Spleen (tissue), 11 donors: ENCODE measurements at regions not wholly inside any gene's neighbourhood (a gene's known extent, or its start where the extent isn't known, plus 50 kb on each side); places are given as distances from the start of the nearest gene placed in this dataset.

Experiments
- DNase-seq: peaks from one replicate; pipeline ENCODE4 v3.0.0-alpha.2; 2020
- H3K27ac ChIP-seq, 8 donors: fragments of 200-600 bp; sonication (generic) in 7 of 8; 1 replicate in 4 of 8; 2 replicates in 4 of 8; pipeline versions ENCODE4 v1.5.0 to v1.8.0; 2016 to 2021; ENCODE audit warnings: inconsistent platforms in 4 of 8, mild to moderate bottlenecking in 4 of 8, moderate library complexity in 1 of 8
- H3K27me3 ChIP-seq, 7 donors: fragments of 200-600 bp; sonication (generic) in 6 of 7; replicated peaks in 1 of 7; 1 replicate in 4 of 7; 2 replicates in 3 of 7; pipeline versions ENCODE4 v1.5.0 to v1.8.0; 2016 to 2021; ENCODE audit warnings: inconsistent platforms in 3 of 7, mild to moderate bottlenecking in 1 of 7
- H3K36me3 ChIP-seq, 6 donors: fragments of 200-600 bp; sonication (generic) in 5 of 6; 1 replicate in 4 of 6; 2 replicates in 2 of 6; pipeline versions ENCODE4 v1.5.0 to v1.8.0; 2016 to 2021; ENCODE audit warnings: inconsistent platforms in 2 of 6
- H3K4me1 ChIP-seq, 6 donors: fragments of 200-600 bp; sonication (generic) in 5 of 6; 1 replicate in 3 of 6; 2 replicates in 3 of 6; pipeline versions ENCODE4 v1.5.0 to v1.8.0; 2016 to 2021; ENCODE audit warnings: inconsistent platforms in 3 of 6
- H3K4me3 ChIP-seq, 8 donors: fragments of 200-600 bp; sonication (generic) in 7 of 8; 1 replicate in 4 of 8; 2 replicates in 4 of 8; pipeline versions ENCODE4 v1.5.0 to v1.8.0; 2016 to 2021; ENCODE audit warnings: inconsistent platforms in 4 of 8, mild to moderate bottlenecking in 4 of 8, moderate library complexity in 2 of 8
- H3K9me3 ChIP-seq, 8 donors: fragments of 200-600 bp; sonication (generic) in 7 of 8; 1 replicate in 4 of 8; 2 replicates in 4 of 8; pipeline versions ENCODE4 v1.5.0 to v1.8.0; 2016 to 2021; ENCODE audit warnings: inconsistent platforms in 4 of 8
- POLR2A ChIP-seq, 3 donors: fragments of 450-650 bp; IDR thresholded peaks; one replicate each; pipeline ENCODE4 v1.5.1; 2017; ENCODE audit warnings: antibody characterized with exemption in 3 of 3, mild to moderate bottlenecking in 1 of 3
- POLR2AphosphoS5 ChIP-seq, 3 donors: sonication (generic); formaldehyde crosslinking; IDR thresholded peaks; one replicate each; pipeline ENCODE4 v1.5.1; 2017; ENCODE audit warnings: antibody characterized with exemption in 3 of 3
- WGBS, 5 donors: extraction: QIAGEN DNeasy Blood & Tissue Kit in 3 of 5; methylation state at CpG; one replicate each; pipeline versions ENCODE4 v1.1.5 to v1.1.7; 2013 to 2018; 5-methylcytosine and 5-hydroxymethylcytosine counted together
- intact Hi-C: fragments of 100-400 bp; cut with DNase I; formaldehyde crosslinking; loops from one replicate; pipeline ENCODE4 v1.15.0; 2023; ENCODE audit warnings: low total_unique reads
- TF ChIP-seq, protein P1 (sequence below), 11 experiments: fragments of 200-600 bp in 7 of 11; fragments of 450-650 bp in 4 of 11; sonication (generic) in 4 of 11; IDR thresholded peaks in 8 of 11; conservative IDR thresholded peaks in 3 of 11; 1 replicate in 7 of 11; 2 replicates in 4 of 11; pipeline versions ENCODE4 v1.4.0 to v1.8.0; 2016 to 2021; ENCODE audit warnings: antibody characterized with exemption in 11 of 11, inconsistent platforms in 4 of 11, mild to moderate bottlenecking in 1 of 11
- donor health status: healthy with polysubstance abuse.
- donor health status: DM: no; HTN: no; CAD: no; lungs with moderate emphysema.
- donor health status: DM: no; HTN: no; CAD: no.
- donor health status: Bipolar disorder and iron deficiency.
- donor health status: healthy.
- donor health status: DM: no; HTN: no; CAD: no.
- donor health status: DM: yes; HTN: yes; CAD: no.

DNA sequence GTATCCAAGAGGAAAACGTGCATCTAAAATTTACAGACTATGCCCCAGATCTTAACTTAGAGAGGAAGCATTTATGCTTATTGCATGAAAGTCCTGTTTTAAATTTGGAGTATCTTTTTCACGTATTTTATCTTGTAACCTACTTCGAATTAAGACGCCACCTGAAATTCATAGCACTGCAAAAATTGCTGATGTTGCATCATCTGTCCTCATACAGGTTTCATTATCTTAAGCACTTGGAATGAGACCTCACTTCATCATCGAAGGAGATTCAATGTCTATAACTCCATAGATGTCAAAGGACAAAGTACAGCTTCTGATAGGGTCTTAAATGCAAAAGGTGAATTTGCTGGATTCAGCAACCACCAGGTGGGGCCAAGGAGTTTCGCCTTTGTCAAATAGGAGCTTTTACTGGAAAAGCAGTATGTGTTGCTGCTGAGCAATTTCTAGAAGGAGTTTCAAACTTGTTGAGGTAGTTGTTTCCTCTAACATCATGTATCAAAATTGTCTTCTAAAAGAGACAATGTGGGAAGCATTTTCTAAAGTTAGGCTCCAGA is 106.4 kb upstream of the CCDC85A start:
- WGBS, 5 donors: 70 to 83% (median 79%) methylated on average over 6 of the region's 6 CpGs
- Histone ChIP-seq H3K27ac (no peak overlapping the region), H3K4me3 (no peak overlapping the region), H3K36me3 (no peaks in the 10 kb centered on the region), H3K4me1 (no peaks in the 10 kb centered on the region), H3K27me3 (peaks cover 0 to 7% (median 0%) of the 10 kb centered on the region in 7 donors), H3K9me3 (peaks cover 0 to 6% (median 0%) of the 10 kb centered on the region in 8 donors)
- TF ChIP-seq POLR2AphosphoS5 (IDR thresholded peaks at IDR 0.05) (no peak), POLR2A (IDR thresholded peaks at IDR 0.05) (no peak)
- intact Hi-C loops: no loop called here
- no peak for DNase-seq

DNA sequence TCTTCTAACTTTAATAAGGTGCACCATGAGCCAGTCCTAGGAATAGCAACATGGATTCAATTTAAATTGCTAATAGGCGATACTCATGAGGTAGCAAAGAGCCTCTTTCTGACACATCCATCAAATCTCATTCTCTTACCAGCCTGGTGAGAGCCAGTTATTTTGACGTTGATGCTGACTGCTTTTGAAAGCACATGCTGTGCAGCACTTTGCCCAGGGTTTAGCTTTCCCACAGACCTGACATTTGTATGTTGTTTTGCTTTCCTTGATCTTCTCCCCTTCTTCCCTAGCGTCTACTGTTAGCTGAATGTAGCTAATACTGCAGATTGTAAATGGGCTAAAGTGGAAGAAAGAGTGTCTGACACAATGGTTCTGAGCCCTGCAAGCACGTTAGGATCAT is 101.1 kb upstream of the CCDC85A start:
- Histone ChIP-seq H3K27me3 (peaks cover 0 to 7% (median 0%) of the 10 kb centered on the region in 7 donors), H3K27ac (no peak overlapping the region), H3K4me3 (no peak overlapping the region), H3K36me3 (no peaks in the 10 kb centered on the region), H3K4me1 (no peaks in the 10 kb centered on the region), H3K9me3 (peaks cover 0 to 6% (median 0%) of the 10 kb centered on the region in 8 donors)
- WGBS, 5 donors: 71 to 80% (median 77%) methylated on average over 4 of the region's 4 CpGs
- no peak for TF ChIP-seq POLR2AphosphoS5 (IDR thresholded peaks at IDR 0.05)
- TF ChIP-seq, protein P1, sequence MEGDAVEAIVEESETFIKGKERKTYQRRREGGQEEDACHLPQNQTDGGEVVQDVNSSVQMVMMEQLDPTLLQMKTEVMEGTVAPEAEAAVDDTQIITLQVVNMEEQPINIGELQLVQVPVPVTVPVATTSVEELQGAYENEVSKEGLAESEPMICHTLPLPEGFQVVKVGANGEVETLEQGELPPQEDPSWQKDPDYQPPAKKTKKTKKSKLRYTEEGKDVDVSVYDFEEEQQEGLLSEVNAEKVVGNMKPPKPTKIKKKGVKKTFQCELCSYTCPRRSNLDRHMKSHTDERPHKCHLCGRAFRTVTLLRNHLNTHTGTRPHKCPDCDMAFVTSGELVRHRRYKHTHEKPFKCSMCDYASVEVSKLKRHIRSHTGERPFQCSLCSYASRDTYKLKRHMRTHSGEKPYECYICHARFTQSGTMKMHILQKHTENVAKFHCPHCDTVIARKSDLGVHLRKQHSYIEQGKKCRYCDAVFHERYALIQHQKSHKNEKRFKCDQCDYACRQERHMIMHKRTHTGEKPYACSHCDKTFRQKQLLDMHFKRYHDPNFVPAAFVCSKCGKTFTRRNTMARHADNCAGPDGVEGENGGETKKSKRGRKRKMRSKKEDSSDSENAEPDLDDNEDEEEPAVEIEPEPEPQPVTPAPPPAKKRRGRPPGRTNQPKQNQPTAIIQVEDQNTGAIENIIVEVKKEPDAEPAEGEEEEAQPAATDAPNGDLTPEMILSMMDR (IDR thresholded peaks at IDR 0.05 in 8 of 11, conservative IDR thresholded peaks at IDR 0.05 in 3 of 11): no peak
- no peak for TF ChIP-seq POLR2A (IDR thresholded peaks at IDR 0.05)
- no peak for DNase-seq
- intact Hi-C loops: no loop called here

DNA sequence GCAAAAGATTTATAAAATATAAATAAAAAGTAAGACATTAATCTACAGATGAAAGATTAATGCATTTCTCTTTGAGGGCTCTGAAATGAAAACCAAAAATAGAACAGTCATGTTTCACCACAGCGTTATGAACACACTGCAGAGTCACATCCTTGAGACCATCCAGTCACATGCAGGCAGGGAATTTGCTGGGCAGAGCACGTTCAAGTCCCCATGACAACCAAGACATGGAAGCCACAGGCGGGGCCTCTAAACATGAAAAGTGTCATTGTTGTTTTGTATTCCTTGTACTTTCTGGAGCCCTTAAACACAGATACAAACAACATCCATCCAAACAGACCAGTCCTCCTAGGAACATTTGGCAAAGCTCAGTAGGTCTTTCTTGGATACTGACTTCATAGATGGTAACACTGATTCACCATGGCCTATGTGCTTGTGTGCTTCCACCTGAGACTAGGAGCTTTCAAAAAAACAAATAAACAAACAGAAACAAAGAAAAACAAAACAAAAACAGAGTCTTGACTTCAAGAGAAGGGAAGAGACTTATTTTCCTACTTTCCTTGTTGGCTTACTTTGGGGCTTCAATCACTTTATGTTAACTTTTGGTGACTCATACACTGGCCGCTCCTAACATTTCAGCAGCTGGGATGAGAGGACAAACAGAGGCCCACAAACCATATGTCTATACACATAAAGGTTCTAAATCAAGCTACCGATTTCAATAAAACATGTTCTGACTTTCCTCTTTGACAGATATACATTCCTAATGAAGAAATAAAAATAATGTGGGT is 99.5 kb upstream of the CCDC85A start:
- peaks cover 0 to 6% (median 0%) of the 10 kb centered on the region in 8 donors for H3K9me3 ChIP-seq
- 56 to 64% (median 61%) methylated on average over 5 of the region's 5 CpGs for WGBS, 5 donors

DNA sequence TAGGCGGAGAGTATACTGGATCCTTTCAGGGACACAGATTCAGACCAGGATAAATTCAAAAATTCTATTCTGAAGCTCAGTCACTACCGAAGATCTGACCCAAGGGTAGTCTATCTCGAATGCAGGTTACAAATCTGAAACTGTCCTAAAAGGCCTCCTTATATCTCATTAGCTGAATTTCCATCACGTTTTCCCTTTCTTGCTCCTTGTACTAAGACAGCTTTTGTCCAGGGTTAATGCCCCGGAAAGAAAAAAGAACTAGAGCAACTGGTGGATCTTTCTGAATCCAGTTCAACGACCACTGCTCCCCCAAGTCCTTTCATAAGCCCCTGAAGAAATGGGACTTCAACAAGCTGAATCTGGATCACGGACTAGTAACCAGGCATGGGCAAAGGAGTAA is 97.5 kb upstream of the CCDC85A start:
- intact Hi-C loops: no loop called here
- WGBS, 5 donors: 79 to 90% (median 82%) methylated on average over 7 of the region's 7 CpGs
- no peak for DNase-seq

More for the DNA sequence above, 99.5 kb upstream of the CCDC85A start:
- Histone ChIP-seq H3K27ac (no peak overlapping the region), H3K4me1 (no peaks in the 10 kb centered on the region), H3K27me3 (no peaks in the 10 kb centered on the region), H3K4me3 (no peak overlapping the region), H3K36me3 (no peaks in the 10 kb centered on the region)
- intact Hi-C loops: no loop called here
- TF ChIP-seq, protein P1 (IDR thresholded peaks at IDR 0.05 in 8 of 11, conservative IDR thresholded peaks at IDR 0.05 in 3 of 11): no peak
- TF ChIP-seq POLR2A (IDR thresholded peaks at IDR 0.05): no peak
- no peak for TF ChIP-seq POLR2AphosphoS5 (IDR thresholded peaks at IDR 0.05)
- no peak for DNase-seq

More for the DNA sequence above, 97.5 kb upstream of the CCDC85A start:
- Histone ChIP-seq H3K4me1 (no peaks in the 10 kb centered on the region), H3K27me3 (no peaks in the 10 kb centered on the region), H3K4me3 (no peak overlapping the region), H3K9me3 (peaks cover 0 to 5% (median 0%) of the 10 kb centered on the region in 8 donors), H3K27ac (no peak overlapping the region), H3K36me3 (no peaks in the 10 kb centered on the region)
- TF ChIP-seq POLR2A (IDR thresholded peaks at IDR 0.05): no peak
- TF ChIP-seq, protein P1 (IDR thresholded peaks at IDR 0.05 in 8 of 11, conservative IDR thresholded peaks at IDR 0.05 in 3 of 11): no peak
- no peak for TF ChIP-seq POLR2AphosphoS5 (IDR thresholded peaks at IDR 0.05)
